NCI-H345 (cell line): ENCODE measurements at regions not wholly inside any gene's neighbourhood (a gene's known extent, or its start where the extent isn't known, plus 50 kb on each side); places are given as distances from the start of the nearest gene placed in this dataset.

ENCODE experiments used
- DNase-seq: peaks from one replicate; lab custom pipeline; 2025; lab: John Stamatoyannopoulos, UW

GRCh38 chr1:170219163-170219562, 73.4 kb downstream of the NTMT2 start:
- DNase-seq: no peak

GRCh38 chr1:170221031-170221430, 75.3 kb downstream of the NTMT2 start:
- DNase-seq: no peak

- DNase-seq: no peak
Measured at GRCh38 chr1:170221495-170221894, 75.7 kb downstream of the NTMT2 start.

GRCh38 chr1:170224469-170224868, 78.7 kb downstream of the NTMT2 start:
- no peak for DNase-seq

GRCh38 chr1:170225781-170226530, 80.2 kb downstream of the NTMT2 start:
- DNase-seq: no peak

GRCh38 chr1:170226767-170227166, 81.0 kb downstream of the NTMT2 start:
- no peak for DNase-seq

- DNase-seq: no peak
Measured at GRCh38 chr1:170230323-170230722, 84.6 kb downstream of the NTMT2 start.

- no peak for DNase-seq
Measured at GRCh38 chr1:170231662-170232061, 85.9 kb downstream of the NTMT2 start.

- DNase-seq: no peak
Measured at GRCh38 chr1:170238704-170239391, 93.1 kb downstream of the NTMT2 start.

GRCh38 chr1:170239445-170239844, 93.7 kb downstream of the NTMT2 start:
- no peak for DNase-seq

GRCh38 chr1:170240409-170240808, 94.7 kb downstream of the NTMT2 start:
- DNase-seq: no peak

GRCh38 chr1:170241266-170241851, 95.6 kb downstream of the NTMT2 start:
- no peak for DNase-seq

GRCh38 chr1:170247751-170248521, 102.2 kb downstream of the NTMT2 start:
- no peak for DNase-seq

GRCh38 chr1:170250531-170251276, 104.9 kb downstream of the NTMT2 start:
- DNase-seq: no peak

- DNase-seq: no peak
Measured at GRCh38 chr1:170252851-170253579, 107.3 kb downstream of the NTMT2 start.

- no peak for DNase-seq
Measured at GRCh38 chr1:170254371-170254770, 108.6 kb downstream of the NTMT2 start.

GRCh38 chr1:170261669-170262068, 115.9 kb downstream of the NTMT2 start:
- DNase-seq: no peak

- no peak for DNase-seq
Measured at GRCh38 chr1:170262276-170262939, 116.6 kb downstream of the NTMT2 start.

- DNase-seq: no peak
Measured at GRCh38 chr1:170265234-170265633, 119.5 kb downstream of the NTMT2 start.

- DNase-seq: no peak
Measured at GRCh38 chr1:170267317-170267716, 121.6 kb downstream of the NTMT2 start.
